ENCODE measurements at regions not wholly inside any gene's neighbourhood (a gene's known extent, or its start where the extent isn't known, plus 50 kb on each side); places are given as distances from the start of the nearest gene placed in this dataset.

- POLR2A ChIA-PET (ENCODE audit: partially characterized antibody), result no interaction called here
- no peaks in the 10 kb centered on the region for H3K27me3 ChIP-seq (replicated peaks in 1 of 4; ENCODE audit: control insufficient read depth in 3 of 4, extremely low read depth in 1 of 4, insufficient read depth in 3 of 4, low read length in 3 of 4)
- WGBS, 2 experiments (ENCODE audit: extremely low coverage in 1 of 2, insufficient coverage in 1 of 2, insufficient read length in 1 of 2, insufficient replicate concordance in 2 of 2, low coverage in 1 of 2, low lambda C conversion rate in 2 of 2, missing lambda C conversion rate in 1 of 2), result 79% methylated on average over 3 of the region's 3 CpGs; no CpG with 5 or more reads in 1 of the 2 experiments
- no peak overlapping the region for H3K9ac ChIP-seq (replicated peaks in 1 of 4; ENCODE audit: extremely low read depth in 1 of 4, low read depth in 3 of 4, low read length in 3 of 4)
- H2BK15ac ChIP-seq (ENCODE audit: low read length), result no peak overlapping the region
- H3K27ac ChIP-seq (ENCODE audit: low read depth, low read length), result no peak overlapping the region
- no peak overlapping the region for H4K8ac ChIP-seq (ENCODE audit: extremely low read depth, insufficient read depth, low read length)
- CTCF ChIA-PET (ENCODE audit: partially characterized antibody), result interaction anchor here (0.8 kb wide), 1 partner anchor 46 kb away, joined by 3 read pairs; no protein-coding TSS in a partner anchor
- no peak overlapping the region for H2BK20ac ChIP-seq (ENCODE audit: low read length)
- no peak overlapping the region for H3K14ac ChIP-seq (ENCODE audit: insufficient read length)
- H4K20me1 ChIP-seq (replicated peaks in 1 of 2; ENCODE audit: control insufficient read depth in 1 of 2, insufficient read depth in 2 of 2, low read length in 2 of 2), result no peaks in the 10 kb centered on the region
- no peaks in the 10 kb centered on the region for H3K79me2 ChIP-seq (ENCODE audit: control insufficient read depth in 1 of 2, insufficient read depth in 2 of 2, low read length in 2 of 2)
- no peak overlapping the region for H2BK120ac ChIP-seq (replicated peaks; ENCODE audit: low read depth, low read length)
- no peaks in the 10 kb centered on the region for H3K23me2 ChIP-seq (ENCODE audit: low read depth, low read length)
- no peaks in the 10 kb centered on the region for H3K79me1 ChIP-seq (ENCODE audit: low read depth, low read length)
- no peak overlapping the region for H4K91ac ChIP-seq (replicated peaks; ENCODE audit: insufficient read length, low read length)
- H3K9me3 ChIP-seq (ENCODE audit: insufficient read depth in 2 of 2, low read depth in 1 of 2, low read length in 1 of 2), result no peaks in the 10 kb centered on the region
- no peak overlapping the region for H3K4me2 ChIP-seq (ENCODE audit: insufficient read depth in 1 of 2, low read depth in 2 of 2, low read length in 2 of 2)
- H3K18ac ChIP-seq (ENCODE audit: extremely low read depth, low read length), result no peak overlapping the region
- H3K23ac ChIP-seq (ENCODE audit: insufficient read length), result no peak overlapping the region
- DNase-seq (ENCODE audit: low read depth in 1 of 2, low spot score in 2 of 2), result no peak
- FAIRE-seq, result no peak
- no peak overlapping the region for H3K4ac ChIP-seq (replicated peaks; ENCODE audit: insufficient read length, low read depth, low read length)
- H4K5ac ChIP-seq (ENCODE audit: insufficient read length, low read depth, low read length), result no peak overlapping the region
- H3K36me3 ChIP-seq (ENCODE audit: control insufficient read depth in 2 of 4, insufficient read depth in 4 of 4, low read length in 3 of 4), result no peaks in the 10 kb centered on the region
- H3K4me3 ChIP-seq (ENCODE audit: extremely low read depth in 1 of 4, insufficient read depth in 2 of 4, low read depth in 3 of 4, low read length in 4 of 4), result no peak overlapping the region
- no peak overlapping the region for H2AFZ ChIP-seq (ENCODE audit: low read length)
- H2BK5ac ChIP-seq (ENCODE audit: low read depth, low read length), result no peak overlapping the region
- no peak overlapping the region for H2BK12ac ChIP-seq (ENCODE audit: low read depth, low read length)
- H3K56ac ChIP-seq (replicated peaks; ENCODE audit: insufficient read length, low read depth, low read length), result no peak overlapping the region
- no peak overlapping the region for H2AK5ac ChIP-seq (ENCODE audit: low read depth, low read length)
- H3K4me1 ChIP-seq (replicated peaks in 1 of 4; ENCODE audit: control insufficient read depth in 3 of 4, insufficient read depth in 4 of 4, low read length in 3 of 4), result no peaks in the 10 kb centered on the region
- TF ChIP-seq JUN (IDR thresholded peaks at IDR 0.05; ENCODE audit: low read depth, low read length) (no peak), TCF12 (IDR thresholded peaks at IDR 0.05; ENCODE audit: low read depth, low read length) (no peak), SAP30 (IDR thresholded peaks at IDR 0.05; ENCODE audit: insufficient read depth, insufficient replicate concordance, low read length) (no peak), TEAD4 (IDR thresholded peaks at IDR 0.05; ENCODE audit: low read depth, low read length) (no peak), POLR2A (IDR thresholded peaks at IDR 0.05; ENCODE audit: control extremely low read depth in 1 of 2, low read depth in 2 of 2, low read length in 2 of 2) (no peak), ZNF274 (IDR thresholded peaks at IDR 0.05; ENCODE audit: borderline replicate concordance, extremely low read depth, low read length) (no peak), CBX5 (IDR thresholded peaks at IDR 0.05; ENCODE audit: low read depth, low read length) (no peak), POLR2AphosphoS5 (IDR thresholded peaks at IDR 0.05; ENCODE audit: low read depth, low read length) (no peak), KDM4A (IDR thresholded peaks at IDR 0.05; ENCODE audit: low read depth, low read length, severe bottlenecking) (no peak), SIX5 (IDR thresholded peaks at IDR 0.05; ENCODE audit: low read depth, low read length) (no peak), BCL11A (IDR thresholded peaks at IDR 0.05; ENCODE audit: low read depth in 2 of 2, low read length in 2 of 2) (no peak), BACH1 (IDR thresholded peaks at IDR 0.05; ENCODE audit: low read length) (no peak), BRCA1 (IDR thresholded peaks at IDR 0.05; ENCODE audit: low read depth, low read length) (no peak), SIN3A (conservative IDR thresholded peaks at IDR 0.05 in 1 of 2, IDR thresholded peaks at IDR 0.05 in 1 of 2; ENCODE audit: low read depth in 1 of 2, low read length in 2 of 2) (no peak), CREB1 (IDR thresholded peaks at IDR 0.05) (no peak), EP300 (IDR thresholded peaks at IDR 0.05; ENCODE audit: borderline replicate concordance in 1 of 2, low read depth in 2 of 2, low read length in 2 of 2) (no peak), POU5F1 (IDR thresholded peaks at IDR 0.05; ENCODE audit: low read depth, low read length) (no peak)
Observed at GRCh38 chr1:218796773-218797172, 376.9 kb upstream of the LYPLAL1 start.
